Hematopoietic multipotent progenitor cell treated with erythropoietin and hydrocortisone succinate and interleukin-3 and kit ligand, for 15 days (in vitro differentiated cells): ENCODE measurements at regions not wholly inside any gene's neighbourhood (a gene's known extent, or its start where the extent isn't known, plus 50 kb on each side); places are given as distances from the start of the nearest gene placed in this dataset.

Source experiments
- DNase-seq: peaks from one replicate; pipeline ENCODE4 v3.0.0-alpha.2; 2015; ENCODE audit warnings: low spot score

DNA sequence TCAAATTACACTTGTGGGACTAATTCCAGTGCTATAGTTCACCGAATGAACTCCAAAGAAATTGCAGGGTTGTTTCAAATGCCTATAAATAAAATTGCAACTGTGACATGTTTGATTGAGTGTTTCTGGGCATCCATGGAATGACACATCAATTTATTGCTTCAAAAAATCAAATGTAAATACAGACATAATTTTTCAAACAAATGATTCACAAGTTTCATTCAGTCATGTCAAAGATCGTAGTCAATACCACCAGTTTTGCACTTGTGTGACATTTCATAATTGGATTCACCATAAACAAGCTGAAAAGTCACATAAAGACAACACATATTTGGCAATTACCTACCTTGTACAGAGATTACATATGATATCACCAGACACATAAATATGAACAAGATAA lies 350.8 kb downstream of the CDH2 start:
- no peak for DNase-seq

GRCh38 chr18:27825689-27826088 lies 351.2 kb downstream of the CDH2 start:
- DNase-seq, result no peak

- DNase-seq, result no peak
These were observed 351.9 kb downstream of the CDH2 start for GRCh38 chr18:27824841-27825681.

- no peak for DNase-seq
These were observed 352.7 kb downstream of the CDH2 start for GRCh38 chr18:27824275-27824674.

GRCh38 chr18:27823053-27823452 lies 353.9 kb downstream of the CDH2 start:
- DNase-seq, result no peak

GRCh38 chr18:27808683-27809082 lies 368.2 kb downstream of the CDH2 start:
- DNase-seq, result no peak

DNA sequence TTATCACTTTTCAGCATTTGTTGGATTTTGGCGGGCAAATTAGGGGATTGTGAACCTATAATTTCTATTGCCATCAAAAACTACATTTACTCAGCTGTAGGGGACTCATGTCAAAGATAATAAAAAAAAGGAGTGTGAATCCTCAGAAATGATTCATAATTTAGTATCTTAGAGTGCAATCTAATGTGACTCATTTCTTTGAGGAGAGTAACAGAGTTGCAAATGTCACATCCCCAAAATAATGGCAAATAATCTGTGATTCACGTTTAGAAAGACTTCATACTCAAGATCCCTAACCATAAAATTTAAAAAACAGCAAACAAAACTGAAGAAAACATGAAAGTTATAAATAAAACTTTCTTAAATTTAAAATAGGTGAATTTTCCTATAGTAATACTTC lies 373.0 kb downstream of the CDH2 start:
- DNase-seq, result no peak

DNA sequence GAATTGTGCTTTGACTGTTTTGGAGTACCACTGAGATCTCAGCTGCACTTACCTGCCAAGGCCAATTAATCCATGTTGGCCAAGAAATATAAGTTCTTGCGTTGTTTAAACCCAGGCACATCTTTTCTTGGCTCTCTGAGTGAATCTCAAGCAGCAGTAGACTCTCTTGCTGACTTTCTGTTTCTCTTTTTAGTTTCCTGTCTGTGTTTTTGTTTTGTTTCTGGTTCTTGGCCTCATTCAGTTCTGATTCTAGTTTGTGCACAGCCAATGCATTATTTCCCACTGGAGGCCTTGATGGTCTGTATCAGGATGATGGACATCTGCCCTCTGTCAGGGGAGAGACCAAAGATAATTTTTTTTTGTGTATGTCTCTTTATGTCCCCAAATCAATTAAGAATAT lies 379.4 kb downstream of the CDH2 start:
- no peak for DNase-seq

DNA sequence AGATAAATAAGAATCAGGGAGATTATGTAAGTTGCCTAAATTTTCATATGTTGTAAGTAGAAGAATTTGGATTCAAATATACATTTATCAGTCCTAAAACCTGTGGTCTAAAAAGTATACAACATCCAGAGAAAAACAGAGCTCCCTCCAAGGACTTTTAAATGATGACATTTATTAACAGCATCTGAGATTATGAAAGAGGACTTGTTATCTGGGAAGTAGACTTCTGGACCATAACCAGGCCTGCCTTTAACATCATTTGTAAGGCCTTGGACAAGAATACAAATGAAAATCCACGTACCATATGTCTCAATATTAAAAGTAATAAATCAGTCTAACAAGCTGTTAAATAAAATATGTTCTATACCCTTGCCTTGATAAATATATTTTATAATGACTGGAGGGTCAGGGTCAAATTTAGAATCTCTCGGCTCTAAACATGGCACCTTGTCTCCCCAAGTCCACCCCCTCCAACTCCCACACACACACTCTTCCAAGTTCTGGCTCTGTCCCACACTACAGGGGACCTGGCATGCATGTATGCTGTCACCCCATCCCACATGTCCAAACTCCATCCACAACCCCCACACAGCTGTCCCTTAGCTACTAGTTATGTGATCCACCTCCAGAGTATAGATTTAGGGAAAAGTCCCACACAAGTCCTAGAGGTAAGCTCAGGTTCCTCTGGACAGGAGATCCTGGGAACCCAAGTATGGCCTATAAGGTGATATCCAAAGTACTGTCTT lies 382.6 kb downstream of the CDH2 start:
- DNase-seq, result no peak

DNA sequence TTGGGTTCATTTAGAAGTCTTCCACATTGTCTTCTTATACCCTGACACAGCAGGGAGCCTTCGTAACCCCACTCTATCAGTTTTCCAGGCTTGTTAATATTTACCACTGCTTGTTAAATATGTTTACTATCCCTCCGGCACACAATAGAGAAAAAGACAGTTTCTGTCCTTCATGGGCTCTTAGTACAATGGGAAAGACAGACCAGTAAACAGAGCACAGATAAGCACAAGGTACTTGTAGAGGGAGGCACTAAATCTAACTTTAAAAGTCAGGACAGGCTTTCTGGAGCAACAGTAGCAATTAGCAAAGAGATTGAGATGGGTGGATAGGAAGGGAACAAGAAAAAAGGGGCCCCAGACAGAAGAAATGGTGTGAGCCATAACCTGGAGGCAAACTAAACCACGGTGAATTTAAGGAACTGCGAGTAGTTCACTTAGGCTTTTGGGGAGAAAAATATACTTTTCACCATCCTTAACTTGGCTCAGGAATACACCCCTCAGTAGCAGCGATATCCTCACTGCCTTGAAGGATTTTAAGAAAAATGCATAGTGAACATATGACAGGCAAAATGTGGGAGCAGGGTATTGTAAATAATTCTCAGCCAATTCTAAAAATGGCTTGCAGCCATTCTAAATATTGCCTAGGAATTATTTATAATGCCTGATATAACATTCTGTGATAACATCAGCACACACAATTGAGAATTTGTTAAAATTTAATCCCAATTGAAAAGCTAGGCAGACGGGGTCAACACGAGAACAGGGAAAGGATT lies 383.7 kb downstream of the CDH2 start:
- DNase-seq, result no peak

GRCh38 chr18:27789406-27789805 lies 387.5 kb downstream of the CDH2 start:
- no peak for DNase-seq

- DNase-seq, result no peak
These were observed 389.4 kb downstream of the CDH2 start for GRCh38 chr18:27787547-27787946.

DNA sequence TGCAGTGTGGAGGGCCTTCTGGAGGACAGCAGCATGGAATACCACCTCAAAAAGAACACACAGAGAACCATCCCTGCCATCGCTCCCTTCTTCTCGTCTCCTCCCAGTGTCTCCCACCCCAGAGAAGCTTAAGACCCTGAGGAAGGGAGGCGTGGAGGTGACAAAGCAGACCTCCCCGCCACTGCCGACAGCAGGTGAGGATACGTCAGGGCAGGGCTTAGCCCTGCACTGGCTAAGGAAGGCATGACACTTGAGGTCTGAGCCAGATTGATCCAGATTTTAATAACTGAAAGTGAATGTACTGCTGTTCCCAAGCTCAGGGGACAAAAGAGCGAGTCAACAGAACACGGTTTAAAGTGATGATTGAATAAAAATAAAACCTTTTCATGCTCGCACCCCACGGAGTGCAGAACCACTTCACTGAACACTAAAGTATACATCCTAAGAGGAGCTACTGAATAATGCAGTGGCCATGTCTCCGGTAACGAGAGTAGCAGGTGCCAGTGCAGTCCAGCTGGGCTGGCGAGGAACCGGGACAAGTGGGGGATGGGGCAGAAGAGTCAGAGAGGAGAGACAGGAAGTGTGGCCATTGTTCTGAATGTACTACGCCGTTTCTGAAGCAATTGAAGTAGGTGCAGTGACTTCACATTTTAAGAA lies 391.0 kb downstream of the CDH2 start:
- no peak for DNase-seq

GRCh38 chr18:27780061-27780745 lies 396.7 kb downstream of the CDH2 start:
- no peak for DNase-seq

GRCh38 chr18:27778925-27779324 lies 398.0 kb downstream of the CDH2 start:
- DNase-seq, result no peak

GRCh38 chr18:27778441-27778840 lies 398.5 kb downstream of the CDH2 start:
- no peak for DNase-seq

DNA sequence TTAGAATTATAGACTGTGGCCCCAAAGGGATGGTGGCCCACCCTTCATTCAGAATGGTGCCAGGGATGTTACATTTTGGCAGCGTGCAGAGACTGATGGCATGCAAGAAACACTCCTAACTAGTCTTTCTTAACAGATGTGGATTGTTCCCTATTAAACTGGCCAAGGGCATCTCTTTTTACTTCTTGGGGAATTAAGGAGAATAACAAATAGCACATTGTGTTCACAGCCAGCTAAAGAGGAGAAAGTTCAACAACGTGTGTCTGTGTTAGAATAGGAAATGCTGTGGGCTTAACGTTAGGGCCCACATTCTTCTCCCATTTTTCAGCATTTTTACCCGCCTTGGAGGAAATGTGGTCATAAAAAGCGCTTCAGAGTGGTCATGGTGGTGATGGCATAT lies 404.8 kb downstream of the CDH2 start:
- DNase-seq, result no peak

GRCh38 chr18:27771571-27771970 lies 405.4 kb downstream of the CDH2 start:
- DNase-seq, result no peak

- DNase-seq, result no peak
These were observed 407.8 kb downstream of the CDH2 start for GRCh38 chr18:27769152-27769551.

GRCh38 chr18:27763936-27764335 lies 413.0 kb downstream of the CDH2 start:
- no peak for DNase-seq

DNA sequence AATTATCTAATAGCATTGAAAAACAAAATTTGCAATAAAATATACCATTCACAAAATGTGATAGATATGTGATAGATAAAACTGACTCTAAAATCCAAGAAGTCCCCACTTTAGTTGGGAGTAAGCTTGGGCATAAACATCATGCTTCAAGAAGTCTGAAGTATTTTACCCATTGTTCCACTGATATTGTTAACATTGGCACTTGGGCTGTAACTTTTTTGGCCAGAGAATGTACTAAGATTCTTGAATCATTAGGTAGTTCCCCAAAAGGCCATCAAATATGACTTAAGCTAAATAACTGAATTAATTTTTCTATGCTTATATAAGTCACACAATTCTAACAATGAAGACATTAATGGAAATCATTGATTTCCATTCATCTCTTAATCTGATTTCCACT lies 413.6 kb downstream of the CDH2 start:
- no peak for DNase-seq

GRCh38 chr18:27762054-27762453 lies 414.9 kb downstream of the CDH2 start:
- no peak for DNase-seq
